Thoracic aorta (tissue), 2 donors: ENCODE measurements at regions not wholly inside any gene's neighbourhood (a gene's known extent, or its start where the extent isn't known, plus 50 kb on each side); places are given as distances from the start of the nearest gene placed in this dataset.

Experiments
- ATAC-seq: fragments of 150-250 bp; one replicate; pipeline ENCODE4 v1.8.0; 2017; ENCODE audit warnings: low read depth; ENCODE audit not compliant: insufficient number of reproducible peaks, low FRiP score
- DNase-seq: peaks from one replicate; pipeline ENCODE4 v3.0.0-alpha.2; 2020; ENCODE audit warnings: low spot score
- H3K27ac ChIP-seq, 2 donors: fragments of 200-600 bp; sonication (generic); 1 replicate in 1 of 2; 2 replicates in 1 of 2; pipeline ENCODE4 v1.5.1; 2016; ENCODE audit warnings: mild to moderate bottlenecking in 2 of 2, moderate library complexity in 2 of 2
- H3K27me3 ChIP-seq: fragments of 200-600 bp; sonication (generic); replicated peaks from 2 replicates; pipeline ENCODE4 v1.6.0; 2016; ENCODE audit warnings: mild to moderate bottlenecking; ENCODE audit not compliant: insufficient read depth
- H3K36me3 ChIP-seq: fragments of 200-600 bp; sonication (generic); one replicate; pipeline ENCODE4 v1.5.1; 2016
- H3K4me1 ChIP-seq, 2 donors: fragments of 200-600 bp; sonication (generic); 1 replicate in 1 of 2; 2 replicates in 1 of 2; pipeline versions ENCODE4 v1.5.1 to v1.6.0; 2016; ENCODE audit warnings: low read depth in 2 of 2, mild to moderate bottlenecking in 1 of 2; ENCODE audit not compliant: control insufficient read depth in 1 of 2
- H3K4me3 ChIP-seq: fragments of 200-600 bp; sonication (generic); 2 replicates; pipeline ENCODE4 v1.5.1; 2016; ENCODE audit warnings: mild to moderate bottlenecking
- H3K9me3 ChIP-seq: fragments of 200-600 bp; sonication (generic); 2 replicates; pipeline ENCODE4 v1.5.1; 2016
- TF ChIP-seq, protein P1 (sequence below): fragments of 200-600 bp; sonication (generic); IDR thresholded peaks from one replicate; pipeline ENCODE4 v1.5.1; 2019; ENCODE audit warnings: antibody characterized with exemption

DNA sequence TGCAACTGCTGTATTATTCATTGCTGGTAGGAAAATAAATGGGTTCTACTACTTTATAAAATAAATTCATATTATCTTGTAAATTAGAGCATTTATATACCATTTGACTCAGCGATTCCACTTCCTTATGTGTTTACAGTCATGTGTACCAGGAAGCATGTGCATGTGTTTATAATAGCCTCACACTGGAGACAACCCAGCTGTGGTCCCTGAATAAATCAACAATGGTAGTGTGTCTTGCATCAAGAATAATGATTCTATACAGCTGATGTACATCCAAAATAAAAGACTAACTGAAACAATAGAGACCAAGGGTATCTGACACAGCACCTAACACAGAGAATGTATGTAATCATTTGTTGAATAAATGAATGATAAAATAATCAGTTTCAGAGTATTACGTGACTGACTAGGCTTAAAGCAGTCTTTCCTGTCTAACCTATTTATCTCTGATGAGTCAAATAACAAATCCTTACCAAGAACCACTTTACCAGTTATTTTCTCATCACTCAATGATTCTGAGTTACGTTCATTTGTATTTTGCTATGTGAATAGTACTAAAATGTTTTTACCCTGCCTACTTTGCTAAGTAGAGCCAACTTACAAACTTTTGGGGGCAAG lies 216.8 kb downstream of the UBE2E3 start:
- Histone ChIP-seq H3K4me3 (no peak overlapping the region), H3K27me3 (no peaks in the 10 kb centered on the region), H3K4me1 (no peaks in the 10 kb centered on the region), H3K9me3 (no peaks in the 10 kb centered on the region), H3K36me3 (no peaks in the 10 kb centered on the region), H3K27ac (no peak overlapping the region)
- ATAC-seq (no peak), DNase-seq (no peak)
- TF ChIP-seq, protein P1, sequence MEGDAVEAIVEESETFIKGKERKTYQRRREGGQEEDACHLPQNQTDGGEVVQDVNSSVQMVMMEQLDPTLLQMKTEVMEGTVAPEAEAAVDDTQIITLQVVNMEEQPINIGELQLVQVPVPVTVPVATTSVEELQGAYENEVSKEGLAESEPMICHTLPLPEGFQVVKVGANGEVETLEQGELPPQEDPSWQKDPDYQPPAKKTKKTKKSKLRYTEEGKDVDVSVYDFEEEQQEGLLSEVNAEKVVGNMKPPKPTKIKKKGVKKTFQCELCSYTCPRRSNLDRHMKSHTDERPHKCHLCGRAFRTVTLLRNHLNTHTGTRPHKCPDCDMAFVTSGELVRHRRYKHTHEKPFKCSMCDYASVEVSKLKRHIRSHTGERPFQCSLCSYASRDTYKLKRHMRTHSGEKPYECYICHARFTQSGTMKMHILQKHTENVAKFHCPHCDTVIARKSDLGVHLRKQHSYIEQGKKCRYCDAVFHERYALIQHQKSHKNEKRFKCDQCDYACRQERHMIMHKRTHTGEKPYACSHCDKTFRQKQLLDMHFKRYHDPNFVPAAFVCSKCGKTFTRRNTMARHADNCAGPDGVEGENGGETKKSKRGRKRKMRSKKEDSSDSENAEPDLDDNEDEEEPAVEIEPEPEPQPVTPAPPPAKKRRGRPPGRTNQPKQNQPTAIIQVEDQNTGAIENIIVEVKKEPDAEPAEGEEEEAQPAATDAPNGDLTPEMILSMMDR, result no peak

DNA sequence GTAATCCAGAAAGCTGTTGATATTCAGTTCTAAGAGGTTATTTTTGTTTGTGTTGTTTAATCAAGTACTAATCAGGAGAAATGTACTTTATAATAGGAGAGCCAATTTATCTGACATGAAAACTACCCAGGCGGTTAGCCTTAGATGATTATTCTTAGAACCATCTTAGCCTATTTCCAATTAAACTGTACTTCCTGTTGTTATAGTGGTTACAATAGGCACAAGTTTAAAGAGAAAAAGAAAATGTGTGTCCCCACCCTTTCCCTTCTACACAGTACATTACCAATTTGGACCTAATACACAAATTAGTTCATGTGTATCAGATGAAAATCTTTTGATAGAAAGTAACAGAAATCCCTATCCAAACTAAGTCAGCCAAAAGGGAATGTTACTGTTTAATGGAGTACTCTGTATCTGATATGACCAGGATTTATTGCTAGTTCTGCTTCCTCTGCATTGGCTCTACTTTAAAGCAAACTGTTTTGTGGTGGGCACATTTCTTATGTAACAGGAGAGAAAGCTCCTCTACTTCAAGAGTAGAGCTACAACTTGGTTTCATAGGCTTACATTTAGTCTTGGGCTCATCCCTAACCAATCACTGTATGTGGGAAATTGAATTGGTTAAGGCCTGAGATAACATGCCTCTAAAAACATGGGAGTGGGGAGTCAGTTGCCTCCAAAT lies 217.9 kb downstream of the UBE2E3 start:
- TF ChIP-seq, protein P1, result no peak
- Histone ChIP-seq H3K4me3 (no peak overlapping the region), H3K36me3 (no peaks in the 10 kb centered on the region), H3K27ac (no peak overlapping the region), H3K27me3 (no peaks in the 10 kb centered on the region), H3K4me1 (no peaks in the 10 kb centered on the region), H3K9me3 (no peaks in the 10 kb centered on the region)
- no peak for DNase-seq
- ATAC-seq, result no peak

DNA sequence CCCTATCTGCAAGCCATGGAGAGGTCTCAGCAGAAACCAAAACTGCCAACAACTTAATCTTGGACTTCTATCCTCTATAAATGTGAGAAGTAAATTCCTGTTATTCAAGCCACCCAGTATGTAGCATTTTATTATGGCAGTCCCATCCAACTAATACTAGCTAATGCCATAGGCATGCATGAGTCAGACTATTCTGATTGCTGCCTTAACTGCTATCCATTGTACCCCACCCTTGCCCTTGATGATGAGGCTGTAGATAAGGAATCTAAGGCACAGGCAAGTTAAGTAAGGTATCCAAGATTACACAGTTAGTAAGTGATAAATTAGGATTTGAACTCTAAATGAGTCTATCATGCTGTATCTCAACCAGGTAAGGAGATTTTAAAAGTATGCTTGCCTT lies 223.0 kb downstream of the UBE2E3 start:
- Histone ChIP-seq H3K27ac (no peak overlapping the region), H3K4me1 (no peaks in the 10 kb centered on the region), H3K27me3 (no peaks in the 10 kb centered on the region), H3K4me3 (no peak overlapping the region), H3K36me3 (no peaks in the 10 kb centered on the region), H3K9me3 (no peaks in the 10 kb centered on the region)
- DNase-seq (no peak), ATAC-seq (no peak)
- TF ChIP-seq, protein P1, result no peak

DNA sequence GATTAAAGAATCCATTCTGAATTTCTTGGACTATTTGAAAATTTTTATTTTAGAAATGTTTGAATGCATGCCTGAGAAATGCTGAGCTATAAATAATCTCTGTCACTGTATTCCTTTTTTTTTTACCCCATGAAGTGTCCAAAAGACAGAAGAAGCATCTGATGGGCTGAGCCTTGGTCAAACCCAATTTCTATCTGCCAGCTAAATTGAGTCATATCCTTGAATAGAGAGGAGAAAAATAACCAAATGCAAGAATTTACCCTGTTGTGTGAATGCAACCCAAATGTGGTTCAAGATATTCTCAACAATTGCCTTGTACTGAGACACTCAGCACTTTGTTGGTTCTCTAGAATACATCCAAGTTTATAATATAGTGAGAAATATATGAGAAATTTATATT lies 223.5 kb downstream of the UBE2E3 start:
- TF ChIP-seq, protein P1, result no peak
- no peak overlapping the region for H3K27ac ChIP-seq
- no peak overlapping the region for H3K4me3 ChIP-seq
- H3K4me1 ChIP-seq, result no peaks in the 10 kb centered on the region
- ATAC-seq, result no peak
- H3K27me3 ChIP-seq, result no peaks in the 10 kb centered on the region
- H3K36me3 ChIP-seq, result no peaks in the 10 kb centered on the region
- DNase-seq, result no peak
- no peaks in the 10 kb centered on the region for H3K9me3 ChIP-seq

DNA sequence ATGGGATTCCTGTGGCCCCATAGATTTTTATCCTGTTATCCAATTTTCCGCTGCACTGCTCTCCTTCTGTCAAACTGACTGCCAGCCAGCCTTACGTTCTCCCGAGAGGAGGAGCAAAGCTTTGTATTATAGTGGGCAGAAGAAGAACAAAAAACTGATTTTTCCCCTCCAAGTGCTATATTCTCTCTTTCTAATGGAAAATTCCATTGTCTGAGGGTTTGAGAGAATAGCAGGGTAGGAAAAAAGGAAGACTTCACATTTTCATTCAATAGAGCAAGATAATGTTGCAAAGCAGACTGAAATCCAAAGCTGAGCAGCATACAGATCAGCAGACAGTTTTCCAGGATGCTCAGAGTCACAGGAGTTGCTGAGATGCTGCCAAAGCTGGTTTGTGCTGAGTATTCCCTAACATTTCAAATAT lies 238.0 kb downstream of the UBE2E3 start:
- H3K9me3 ChIP-seq, result no peaks in the 10 kb centered on the region
- H3K4me3 ChIP-seq, result no peak overlapping the region
- no peaks in the 10 kb centered on the region for H3K4me1 ChIP-seq
- TF ChIP-seq, protein P1, result no peak
- H3K36me3 ChIP-seq, result no peaks in the 10 kb centered on the region
- no peak overlapping the region for H3K27ac ChIP-seq
- no peak for ATAC-seq
- DNase-seq, result no peak
- H3K27me3 ChIP-seq, result no peaks in the 10 kb centered on the region
